ENCODE measurements at regions not wholly inside any gene's neighbourhood (a gene's known extent, or its start where the extent isn't known, plus 50 kb on each side); places are given as distances from the start of the nearest gene placed in this dataset.

- TF ChIP-seq CTCF (IDR thresholded peaks at IDR 0.05; ENCODE audit: low read length) (no peak), EZH2 (optimal IDR thresholded peaks at IDR 0.05; ENCODE audit: low read depth, low read length) (no peak)
Measured at GRCh38 chr22:23512348-23512705, 67.8 kb downstream of the IGLL1 start.
